GM13976 (cell line): ENCODE measurements at regions not wholly inside any gene's neighbourhood (a gene's known extent, or its start where the extent isn't known, plus 50 kb on each side); places are given as distances from the start of the nearest gene placed in this dataset.

Experiments used
- DNase-seq: peaks from one replicate; pipeline ENCODE4 v3.0.0; 2012; ENCODE audit warnings: low spot score
- CTCF ChIP-seq: IDR thresholded peaks from 2 replicates; pipeline ENCODE4 v1.5.1; 2012; ENCODE audit warnings: borderline replicate concordance, mild to moderate bottlenecking; ENCODE audit not compliant: insufficient read depth; ENCODE audit errors: extremely low read depth, missing control alignments, control extremely low read depth
- in situ Hi-C: fragments of 300-500 bp; cut with MboI; formaldehyde crosslinking; loops from one replicate; pipeline ENCODE4 v1.12.0; 2022; ENCODE audit warnings: low sequenced_read_pairs, mixed read lengths, inconsistent platforms; ENCODE audit not compliant: unreplicated experiment

DNA sequence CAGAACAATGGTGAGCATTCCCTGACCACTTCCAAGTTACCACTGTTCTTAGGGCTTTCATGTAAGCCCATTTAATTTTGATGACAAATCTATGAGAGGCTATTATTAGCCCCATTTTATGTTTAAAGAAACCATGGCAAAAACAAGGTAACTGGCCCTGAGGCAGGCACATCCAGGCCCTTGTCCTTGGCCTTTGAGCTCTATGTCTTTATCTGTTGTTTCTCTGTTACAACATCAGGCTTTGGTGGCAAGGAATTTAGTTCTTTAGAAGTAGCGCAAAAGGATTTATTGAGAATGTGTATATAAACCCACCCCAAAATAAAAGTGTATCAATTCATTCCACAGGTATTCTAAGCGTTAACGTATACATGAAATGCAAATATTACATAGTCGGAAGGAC is 257.1 kb downstream of the HNMT start:
- in situ Hi-C loops, result no loop called here
- DNase-seq, result no peak
- no peak for TF ChIP-seq CTCF

DNA sequence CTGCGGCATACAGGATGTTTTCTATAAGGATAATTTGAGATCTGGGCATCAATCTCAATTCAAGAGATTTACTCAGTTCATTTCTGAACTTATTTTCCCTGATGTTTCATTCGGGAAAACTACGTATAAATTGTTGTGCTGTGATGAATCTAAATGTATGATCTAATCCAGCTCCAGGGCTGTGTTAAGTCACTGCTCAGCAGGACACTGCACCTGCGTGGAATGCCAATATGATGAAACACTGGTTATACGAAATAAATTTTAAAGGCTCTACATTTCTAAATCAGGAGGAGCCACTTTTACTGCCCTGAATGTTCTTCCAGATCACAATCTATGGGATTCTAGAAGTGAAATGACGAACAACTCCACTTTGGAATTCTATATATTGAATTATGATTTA is 259.0 kb downstream of the HNMT start:
- in situ Hi-C loops, result no loop called here
- TF ChIP-seq CTCF, result no peak
- DNase-seq, result no peak

DNA sequence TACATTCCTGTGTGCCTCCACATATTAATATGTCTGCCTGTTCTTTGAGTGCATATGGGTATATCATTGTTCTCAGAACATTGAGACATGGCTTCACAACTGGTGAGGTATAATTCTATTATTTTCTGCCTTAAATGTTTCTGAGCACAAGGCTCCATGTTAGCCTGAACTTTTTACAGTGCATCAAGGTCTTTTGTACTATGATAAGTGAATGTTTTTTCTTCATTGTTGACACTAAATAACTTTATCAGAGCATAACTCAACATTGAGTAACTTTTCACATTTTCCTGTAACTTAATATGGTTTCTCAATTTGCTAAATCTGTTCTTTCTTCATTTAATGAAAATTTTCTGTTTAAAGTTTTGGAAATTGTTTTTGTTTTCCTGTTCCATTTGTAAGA is 262.9 kb downstream of the HNMT start:
- TF ChIP-seq CTCF, result no peak
- in situ Hi-C loops, result no loop called here

GRCh38 chr2:138228101-138228500 is 263.8 kb downstream of the HNMT start:
- in situ Hi-C loops, result no loop called here
- DNase-seq, result no peak
- no peak for TF ChIP-seq CTCF

More for the DNA sequence above, 262.9 kb downstream of the HNMT start:
- no peak for DNase-seq

DNA sequence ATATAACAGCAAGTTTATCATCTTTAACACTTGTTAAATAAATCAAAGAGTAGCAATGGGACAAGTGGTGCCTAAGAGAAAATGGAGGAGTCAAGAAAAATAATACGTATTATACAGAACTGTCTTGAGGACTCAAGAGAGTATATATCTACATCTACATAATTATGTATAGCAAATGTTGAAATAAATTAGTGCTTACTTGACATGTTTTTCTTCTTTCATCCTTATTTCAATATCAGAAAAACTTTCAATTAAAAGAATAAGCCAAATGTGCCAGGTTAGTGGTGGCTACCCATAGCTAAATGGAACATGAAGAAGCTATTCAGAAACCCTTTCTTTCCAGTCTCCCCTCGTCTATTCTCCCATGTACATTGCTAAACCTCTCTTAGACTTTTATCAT is 267.3 kb upstream of the SPOPL start:
- DNase-seq, result no peak
- in situ Hi-C loops, result no loop called here
- TF ChIP-seq CTCF, result no peak

DNA sequence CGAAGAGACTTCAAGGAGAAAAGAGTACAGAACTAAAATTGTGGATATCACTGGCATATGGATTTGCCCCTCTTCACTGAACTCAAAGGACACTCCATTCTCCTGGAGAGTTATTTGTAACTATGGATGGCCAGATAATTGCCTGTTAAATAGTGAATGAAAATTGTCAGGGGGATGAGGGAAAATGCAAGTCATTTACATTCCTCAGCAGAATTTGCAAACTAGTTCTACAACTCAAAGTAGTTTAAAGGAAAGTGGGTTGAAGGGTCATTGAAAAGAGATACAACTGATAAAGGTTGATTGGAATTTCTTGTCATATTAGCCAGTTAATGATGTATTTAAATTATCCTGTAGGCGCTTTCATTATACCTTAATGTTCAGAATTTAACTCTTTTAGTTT is 266.5 kb upstream of the SPOPL start:
- in situ Hi-C loops, result no loop called here
- DNase-seq, result no peak

More for the DNA sequence above, 266.5 kb upstream of the SPOPL start:
- TF ChIP-seq CTCF, result no peak
